A673 (cell line): ENCODE measurements at regions not wholly inside any gene's neighbourhood (a gene's known extent, or its start where the extent isn't known, plus 50 kb on each side); places are given as distances from the start of the nearest gene placed in this dataset.

ENCODE experiments used
- BruUV-seq: library from RNA; stranded (reverse); fragments of 400-500 nt; replicated peaks from 2 replicates; lab custom pipeline; 2021; lab: Mats Ljungman, UMichigan
- CTCF ChIA-PET: fragments of 300-600 bp; sonication (Branson Sonifier 250); formaldehyde crosslinking; loops from one replicate; lab custom pipeline; 2022; ENCODE audit warnings: antibody characterized with exemption; lab: Charles Lee
- POLR2A ChIA-PET: fragments of 300-600 bp; sonication (Branson Sonifier 250); formaldehyde crosslinking; loops from one replicate; lab custom pipeline; 2022; ENCODE audit warnings: antibody characterized with exemption; ENCODE audit not compliant: low non-redundant PET; lab: Charles Lee
- DNase-seq: peaks from one replicate; pipeline ENCODE4 v3.0.0-alpha.2; 2015; ENCODE audit warnings: low spot score
- H3K27ac ChIP-seq: fragments of 200-600 bp; sonication (generic); 2 replicates; pipeline ENCODE4 v1.5.1; 2016; ENCODE audit warnings: mixed run types, low read depth, mild to moderate bottlenecking, mixed read lengths, antibody characterized with exemption, low read length; ENCODE audit not compliant: poor library complexity, severe bottlenecking
- H3K27me3 ChIP-seq: fragments of 200-600 bp; sonication (generic); replicated peaks from 2 replicates; pipeline ENCODE4 v1.6.1; 2017; ENCODE audit warnings: mixed run types, low read depth, mild to moderate bottlenecking, mixed read lengths, antibody characterized with exemption, low read length; ENCODE audit not compliant: insufficient read depth, poor library complexity
- H3K36me3 ChIP-seq: fragments of 200-600 bp; sonication (generic); 2 replicates; pipeline ENCODE4 v1.6.1; 2016; ENCODE audit warnings: mixed run types, mild to moderate bottlenecking, mixed read lengths, antibody characterized with exemption, low read length; ENCODE audit not compliant: insufficient read depth, poor library complexity, severe bottlenecking
- H3K4me1 ChIP-seq: fragments of 200-600 bp; sonication (generic); 2 replicates; pipeline ENCODE4 v1.6.1; 2017; ENCODE audit warnings: mixed run types, mild to moderate bottlenecking, mixed read lengths, antibody characterized with exemption, low read length; ENCODE audit not compliant: insufficient read depth, poor library complexity, severe bottlenecking
- H3K4me3 ChIP-seq: fragments of 200-600 bp; sonication (generic); 2 replicates; pipeline ENCODE4 v1.5.1; 2016; ENCODE audit warnings: low read depth, mixed run types, mild to moderate bottlenecking, mixed read lengths, low read length; ENCODE audit not compliant: poor library complexity, severe bottlenecking
- H3K9me3 ChIP-seq: fragments of 200-600 bp; sonication (generic); 2 replicates; pipeline ENCODE4 v1.6.1; 2016; ENCODE audit warnings: mixed run types, low read depth, mild to moderate bottlenecking, mixed read lengths, antibody characterized with exemption, low read length; ENCODE audit not compliant: poor library complexity, severe bottlenecking
- CTCF ChIP-seq: fragments of 300-800, 200-600 bp; sonication (generic); conservative IDR thresholded peaks from 2 replicates; pipeline ENCODE4 v1.5.1; 2017; ENCODE audit warnings: low read depth, mild to moderate bottlenecking, antibody characterized with exemption, low read length, moderate library complexity, mixed read lengths
- EZH2 ChIP-seq: fragments of 200-600 bp; sonication (generic); IDR thresholded peaks from 2 replicates; pipeline ENCODE4 v1.6.1; 2017; ENCODE audit warnings: borderline replicate concordance, low read depth, mild to moderate bottlenecking, mixed read lengths, antibody characterized with exemption, low read length; ENCODE audit not compliant: poor library complexity, severe bottlenecking
- intact Hi-C: fragments of 100-400 bp; cut with micrococcal nuclease; formaldehyde crosslinking; loops from one replicate; pipeline ENCODE4 v1.10.0; 2022; ENCODE audit not compliant: unreplicated experiment

GRCh38 chr2:238774071-238774470, 73.8 kb upstream of the TWIST2 start:
- POLR2A ChIA-PET: no interaction called here
- H3K27me3 ChIP-seq: peaks cover 25% of the 10 kb centered on the region
- no peak overlapping the region for H3K4me3 ChIP-seq
- no peaks in the 10 kb centered on the region for H3K36me3 ChIP-seq
- TF ChIP-seq EZH2 (no peak), CTCF (no peak)
- BruUV-seq: no TSS peak
- CTCF ChIA-PET: no interaction called here
- no peaks in the 10 kb centered on the region for H3K4me1 ChIP-seq
- no peak overlapping the region for H3K27ac ChIP-seq
- intact Hi-C loops: no loop called here
- no peaks in the 10 kb centered on the region for H3K9me3 ChIP-seq
- DNase-seq: no peak

- no peaks in the 10 kb centered on the region for H3K9me3 ChIP-seq
- H3K27ac ChIP-seq: no peak overlapping the region
- no peaks in the 10 kb centered on the region for H3K36me3 ChIP-seq
- peaks cover 20% of the 10 kb centered on the region for H3K27me3 ChIP-seq
- intact Hi-C loops: no loop called here
- H3K4me1 ChIP-seq: no peaks in the 10 kb centered on the region
- TF ChIP-seq EZH2 (no peak), CTCF (no peak)
- POLR2A ChIA-PET: no interaction called here
- no TSS peak for BruUV-seq
- CTCF ChIA-PET: interaction anchor here (0.5 kb wide), 1 partner anchor 258 kb away, joined by 4 read pairs; no protein-coding TSS in a partner anchor
- no peak for DNase-seq
- no peak overlapping the region for H3K4me3 ChIP-seq
Measured at GRCh38 chr2:238774980-238775509, 72.8 kb upstream of the TWIST2 start.

GRCh38 chr2:238775591-238775990, 72.3 kb upstream of the TWIST2 start:
- Histone ChIP-seq H3K4me3 (no peak overlapping the region), H3K27ac (no peak overlapping the region), H3K36me3 (no peaks in the 10 kb centered on the region), H3K27me3 (peaks cover 16% of the 10 kb centered on the region), H3K4me1 (no peaks in the 10 kb centered on the region), H3K9me3 (no peaks in the 10 kb centered on the region)
- no peak for DNase-seq
- no peak for TF ChIP-seq CTCF
- no peak for TF ChIP-seq EZH2
- CTCF ChIA-PET: interaction anchor here (0.5 kb wide), 1 partner anchor 259 kb away, joined by 4 read pairs; no protein-coding TSS in a partner anchor
- intact Hi-C loops: no loop called here
- POLR2A ChIA-PET: no interaction called here
- BruUV-seq: no TSS peak
